H1 (cell line): ENCODE measurements at regions not wholly inside any gene's neighbourhood (a gene's known extent, or its start where the extent isn't known, plus 50 kb on each side); places are given as distances from the start of the nearest gene placed in this dataset.

Experiments used
- CTCF ChIA-PET: fragments of 300-600 bp; sonication (Branson Sonifier 250); formaldehyde crosslinking; loops from one replicate; lab custom pipeline; 2021; ENCODE audit not compliant: partially characterized antibody; lab: Charles Lee
- POLR2A ChIA-PET: fragments of 300-600 bp; sonication (Branson Sonifier 250); formaldehyde crosslinking; loops from one replicate; lab custom pipeline; 2021; ENCODE audit warnings: inconsistent platforms; ENCODE audit not compliant: partially characterized antibody; lab: Charles Lee
- DNase-seq, 2 experiments: peaks; one replicate each; pipeline versions ENCODE4 v3.0.0 to v3.0.0-alpha.2; 2010 to 2022; ENCODE audit warnings: low spot score in 2 of 2, low read depth in 1 of 2, mixed read lengths in 1 of 2
- FAIRE-seq: peaks from 2 replicates; lab custom pipeline; 2011; peaks lifted over from hg19 to GRCh38; lab: Jason Lieb, UNC
- H2AFZ ChIP-seq: 2 replicates; pipeline ENCODE4 v1.8.1; 2012; ENCODE audit warnings: low read length, inconsistent platforms
- H2AK5ac ChIP-seq: 2 replicates; pipeline ENCODE4 v1.6.1; 2013; ENCODE audit warnings: low read depth, low read length
- H2BK120ac ChIP-seq: replicated peaks from 2 replicates; pipeline ENCODE3; 2013; ENCODE audit warnings: low read depth, low read length, inconsistent platforms
- H2BK12ac ChIP-seq: 2 replicates; pipeline ENCODE4 v1.6.1; 2013; ENCODE audit warnings: low read depth, low read length
- H2BK15ac ChIP-seq: 2 replicates; pipeline ENCODE4 v1.6.1; 2013; ENCODE audit warnings: low read length
- H2BK20ac ChIP-seq: 2 replicates; pipeline ENCODE4 v1.6.1; 2013; ENCODE audit warnings: low read length
- H2BK5ac ChIP-seq: 2 replicates; pipeline ENCODE4 v1.6.1; 2013; ENCODE audit warnings: low read depth, low read length
- H3K14ac ChIP-seq: 2 replicates; pipeline ENCODE4 v1.6.1; 2013; ENCODE audit warnings: inconsistent platforms; ENCODE audit not compliant: insufficient read length
- H3K18ac ChIP-seq: 2 replicates; pipeline ENCODE4 v1.6.1; 2013; ENCODE audit warnings: low read length; ENCODE audit errors: extremely low read depth
- H3K23ac ChIP-seq: 2 replicates; pipeline ENCODE4 v1.6.1; 2013; ENCODE audit warnings: inconsistent platforms; ENCODE audit not compliant: insufficient read length
- H3K23me2 ChIP-seq: 2 replicates; pipeline ENCODE4 v1.6.1; 2013; ENCODE audit warnings: low read depth, low read length
- H3K27ac ChIP-seq: 2 replicates; pipeline ENCODE4 v1.6.1; 2011; ENCODE audit warnings: low read depth, low read length, inconsistent platforms
- H3K27me3 ChIP-seq, 4 experiments: replicated peaks in 1 of 4; 1 replicate in 1 of 4; 2 replicates in 3 of 4; pipeline versions ENCODE4 v1.6.1 to v1.8.1; 2011 to 2013; ENCODE audit warnings: low read length in 3 of 4, mild to moderate bottlenecking in 3 of 4, inconsistent platforms in 2 of 4, mixed read lengths in 2 of 4, moderate library complexity in 1 of 4; ENCODE audit not compliant: control insufficient read depth in 3 of 4, insufficient read depth in 3 of 4; ENCODE audit errors: extremely low read depth in 1 of 4
- H3K36me3 ChIP-seq, 4 experiments: 2 replicates each; pipeline versions ENCODE4 v1.6.1 to v1.8.1; 2011 to 2013; ENCODE audit warnings: mild to moderate bottlenecking in 4 of 4, low read length in 3 of 4, moderate library complexity in 2 of 4, control low read depth in 1 of 4, inconsistent platforms in 1 of 4; ENCODE audit not compliant: insufficient read depth in 4 of 4, control insufficient read depth in 2 of 4
- H3K4ac ChIP-seq: replicated peaks from 2 replicates; pipeline ENCODE3; 2013; ENCODE audit warnings: low read length, low read depth, mixed read lengths, inconsistent platforms; ENCODE audit not compliant: insufficient read length
- H3K4me1 ChIP-seq, 4 experiments: replicated peaks in 1 of 4; 1 replicate in 1 of 4; 2 replicates in 3 of 4; pipeline versions ENCODE4 v1.6.1 to v1.8.1; 2011 to 2013; ENCODE audit warnings: low read length in 3 of 4, inconsistent platforms in 2 of 4, mixed read lengths in 1 of 4; ENCODE audit not compliant: insufficient read depth in 4 of 4, control insufficient read depth in 3 of 4
- H3K4me2 ChIP-seq, 2 experiments: 2 replicates each; pipeline versions ENCODE4 v1.6.1 to v1.8.1; 2011 to 2013; ENCODE audit warnings: low read depth in 2 of 2, low read length in 2 of 2, control low read depth in 1 of 2, inconsistent platforms in 1 of 2, mild to moderate bottlenecking in 1 of 2; ENCODE audit not compliant: insufficient read depth in 1 of 2
- H3K4me3 ChIP-seq, 4 experiments: fragments of 200-600, 300-600 bp in 1 of 4; sonication (generic), shearing (Covaris generic), sonication (Bioruptor Twin) in 1 of 4; 2 replicates each; pipeline versions ENCODE4 v1.5.1 to v1.8.1; 2011 to 2016; ENCODE audit warnings: low read length in 4 of 4, low read depth in 3 of 4, control low read depth in 2 of 4, inconsistent platforms in 2 of 4, mild to moderate bottlenecking in 2 of 4, mixed read lengths in 1 of 4, moderate library complexity in 1 of 4; ENCODE audit not compliant: insufficient read depth in 2 of 4; ENCODE audit errors: extremely low read depth in 1 of 4
- H3K56ac ChIP-seq: replicated peaks from 2 replicates; pipeline ENCODE3; 2013; ENCODE audit warnings: low read depth, mild to moderate bottlenecking, mixed read lengths, low read length, inconsistent platforms; ENCODE audit not compliant: insufficient read length
- H3K79me1 ChIP-seq: 2 replicates; pipeline ENCODE4 v1.6.1; 2013; ENCODE audit warnings: low read depth, low read length, control low read depth
- H3K79me2 ChIP-seq, 2 experiments: 2 replicates each; pipeline versions ENCODE4 v1.6.1 to v1.8.1; 2012 to 2013; ENCODE audit warnings: low read length in 2 of 2, mild to moderate bottlenecking in 2 of 2, inconsistent platforms in 1 of 2; ENCODE audit not compliant: insufficient read depth in 2 of 2, control insufficient read depth in 1 of 2
- H3K9ac ChIP-seq, 4 experiments: replicated peaks in 1 of 4; 1 replicate in 1 of 4; 2 replicates in 3 of 4; pipeline versions ENCODE4 v1.6.1 to v1.8.1; 2011 to 2013; ENCODE audit warnings: low read depth in 3 of 4, low read length in 3 of 4, control low read depth in 2 of 4, mild to moderate bottlenecking in 2 of 4, moderate library complexity in 2 of 4, inconsistent platforms in 1 of 4; ENCODE audit errors: extremely low read depth in 1 of 4
- H3K9me3 ChIP-seq, 2 experiments: 2 replicates each; pipeline versions ENCODE4 v1.6.1 to v1.8.1; 2012 to 2013; ENCODE audit warnings: mild to moderate bottlenecking in 2 of 2, moderate library complexity in 2 of 2, control low read depth in 1 of 2, inconsistent platforms in 1 of 2, low read depth in 1 of 2, low read length in 1 of 2, mixed read lengths in 1 of 2; ENCODE audit not compliant: insufficient read depth in 2 of 2
- H4K20me1 ChIP-seq, 2 experiments: replicated peaks in 1 of 2; 2 replicates each; pipeline versions ENCODE3 to v1.8.1; 2011 to 2013; ENCODE audit warnings: inconsistent platforms in 2 of 2, low read length in 2 of 2, mild to moderate bottlenecking in 1 of 2; ENCODE audit not compliant: insufficient read depth in 2 of 2, control insufficient read depth in 1 of 2
- H4K5ac ChIP-seq: 2 replicates; pipeline ENCODE4 v1.6.1; 2013; ENCODE audit warnings: low read length, low read depth, mixed read lengths, inconsistent platforms; ENCODE audit not compliant: insufficient read length
- H4K8ac ChIP-seq: 2 replicates; pipeline ENCODE4 v1.8.0; 2013; ENCODE audit warnings: mild to moderate bottlenecking, moderate library complexity, low read length, inconsistent platforms; ENCODE audit not compliant: insufficient read depth; ENCODE audit errors: extremely low read depth
- H4K91ac ChIP-seq: replicated peaks from 2 replicates; pipeline ENCODE3; 2013; ENCODE audit warnings: low read length, mixed read lengths, inconsistent platforms; ENCODE audit not compliant: insufficient read length
- CBX5 ChIP-seq: fragments of 300-800, 300-1000 bp; sonication (generic); IDR thresholded peaks from 2 replicates; pipeline ENCODE4 v1.7.1; 2016; ENCODE audit warnings: antibody characterized with exemption, low read length, low read depth
- NRF1 ChIP-seq: IDR thresholded peaks from 2 replicates; pipeline ENCODE4 v1.6.1; 2011; ENCODE audit warnings: mild to moderate bottlenecking, low read depth, low read length, improper control_type of control experiment
- RFX5 ChIP-seq: IDR thresholded peaks from 2 replicates; pipeline ENCODE4 v1.6.1; 2011; ENCODE audit warnings: low read depth, low read length, improper control_type of control experiment, borderline replicate concordance
- TAF7 ChIP-seq: optimal IDR thresholded peaks from 2 replicates; pipeline ENCODE3; 2011; ENCODE audit warnings: low read depth, mild to moderate bottlenecking, inconsistent platforms, low read length, moderate library complexity, borderline replicate concordance
- WGBS, 2 experiments: shearing (Covaris generic) in 1 of 2; methylation state at CpG; one replicate each; pipeline versions ENCODE4 v1.1.6 to v1.1.7; 2013 to 2015; ENCODE audit warnings: low lambda C conversion rate in 2 of 2, mixed read lengths in 2 of 2, inconsistent platforms in 1 of 2, low coverage in 1 of 2, missing lambda C conversion rate in 1 of 2; ENCODE audit not compliant: insufficient replicate concordance in 2 of 2, insufficient coverage in 1 of 2, insufficient read length in 1 of 2; ENCODE audit errors: extremely low coverage in 1 of 2, missing lambda C conversion rate in 1 of 2; 5-methylcytosine and 5-hydroxymethylcytosine counted together

GRCh38 chr1:90354704-90355103 is 359.8 kb downstream of the ZNF326 start:
- Histone ChIP-seq H2AK5ac (no peak overlapping the region), H3K4ac (no peak overlapping the region), H3K23me2 (no peaks in the 10 kb centered on the region), H3K79me2 (no peaks in the 10 kb centered on the region), H3K9me3 (no peaks in the 10 kb centered on the region), H3K79me1 (no peaks in the 10 kb centered on the region), H3K27me3 (no peaks in the 10 kb centered on the region), H4K20me1 (no peaks in the 10 kb centered on the region), H2BK20ac (no peak overlapping the region), H3K4me2 (no peak overlapping the region), H2BK120ac (no peak overlapping the region), H2AFZ (no peak overlapping the region), H3K14ac (no peak overlapping the region)
- no peak for TF ChIP-seq RFX5
- no peak for TF ChIP-seq CBX5
- no peak for TF ChIP-seq NRF1
- TF ChIP-seq TAF7 = no peak
- TF ChIP-seq, all 59 proteins: peak for 0
- no peak overlapping the region for H4K91ac ChIP-seq
- H3K56ac ChIP-seq = no peak overlapping the region
- H2BK12ac ChIP-seq = no peak overlapping the region
- no peak overlapping the region for H3K18ac ChIP-seq
- FAIRE-seq (no peak), DNase-seq (no peak)
- WGBS, 2 experiments = 88% methylated on average over 2 of the region's 2 CpGs; no CpG with 5 or more reads in 1 of the 2 experiments
- no peak overlapping the region for H3K23ac ChIP-seq
- no peak overlapping the region for H4K8ac ChIP-seq
- H4K5ac ChIP-seq = no peak overlapping the region
- no peak overlapping the region for H3K27ac ChIP-seq
- H3K4me3 ChIP-seq = no peak overlapping the region
- ChIA-PET CTCF (interaction anchor here (0.7 to 2.7 kb wide), 7 partner anchors 8 to 811 kb away, joined by 3 to 9 read pairs (median 3); no protein-coding TSS in a partner anchor), POLR2A (no interaction called here)
- no peak overlapping the region for H3K9ac ChIP-seq
- H2BK5ac ChIP-seq = no peak overlapping the region
- H3K36me3 ChIP-seq = no peaks in the 10 kb centered on the region
- H2BK15ac ChIP-seq = no peak overlapping the region
- H3K4me1 ChIP-seq = no peaks in the 10 kb centered on the region; a peak in 1 of 7 replicates
